ENCODE measurements at regions not wholly inside any gene's neighbourhood (a gene's known extent, or its start where the extent isn't known, plus 50 kb on each side); places are given as distances from the start of the nearest gene placed in this dataset.

- no peak for TF ChIP-seq CTCF (conservative IDR thresholded peaks at IDR 0.05)
- H3K27ac ChIP-seq = no peak overlapping the region
Observed at GRCh38 chr5:58211441-58211840, 248.4 kb downstream of the PLK2 start.

GRCh38 chr5:58208674-58209073 lies 251.2 kb downstream of the PLK2 start:
- no peak for TF ChIP-seq CTCF (conservative IDR thresholded peaks at IDR 0.05)
- no peak overlapping the region for H3K27ac ChIP-seq

GRCh38 chr5:58207076-58207475 lies 252.8 kb downstream of the PLK2 start:
- H3K27ac ChIP-seq = no peak overlapping the region
- no peak for TF ChIP-seq CTCF (conservative IDR thresholded peaks at IDR 0.05)

GRCh38 chr5:58204966-58205365 lies 254.9 kb downstream of the PLK2 start:
- 0 out of 2 replicates have a peak overlapping the region, but pooled peaks have one; percentile 5 for H3K27ac ChIP-seq
- TF ChIP-seq CTCF (conservative IDR thresholded peaks at IDR 0.05) = no peak

- H3K27ac ChIP-seq = no peak overlapping the region
- TF ChIP-seq CTCF (conservative IDR thresholded peaks at IDR 0.05) = no peak
Observed at GRCh38 chr5:58202941-58203444, 256.9 kb downstream of the PLK2 start.

- no peak for TF ChIP-seq CTCF (conservative IDR thresholded peaks at IDR 0.05)
- no peak overlapping the region for H3K27ac ChIP-seq
Observed at GRCh38 chr5:58201922-58202648, 257.8 kb downstream of the PLK2 start.

- no peak for TF ChIP-seq CTCF (conservative IDR thresholded peaks at IDR 0.05)
- H3K27ac ChIP-seq = no peak overlapping the region
Observed at GRCh38 chr5:58200451-58200850, 259.4 kb downstream of the PLK2 start.
